ENCODE measurements at regions not wholly inside any gene's neighbourhood (a gene's known extent, or its start where the extent isn't known, plus 50 kb on each side); places are given as distances from the start of the nearest gene placed in this dataset.
"Not testable (repeated sequence)": the region's sequence is repeated elsewhere in the genome, so short reads cannot be mapped to it uniquely, and the experiment has no call there.

DNA sequence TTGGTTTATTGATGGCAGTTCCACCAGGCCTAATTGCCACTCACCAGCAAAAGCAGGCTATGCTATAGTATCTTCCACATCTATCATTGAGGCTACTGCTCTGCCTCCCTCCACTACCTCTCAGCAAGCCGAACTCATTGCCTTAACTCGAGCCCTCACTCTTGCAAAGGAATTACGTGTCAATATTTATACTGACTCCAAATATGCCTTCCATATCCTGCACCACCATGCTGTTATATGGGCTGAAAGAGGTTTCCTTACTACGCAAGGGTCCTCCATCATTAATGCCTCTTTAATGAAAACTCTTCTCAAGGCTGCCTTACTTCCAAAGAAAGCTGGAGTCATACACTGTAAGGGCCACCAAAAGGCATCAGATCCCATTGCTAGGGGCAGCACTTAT, 50.0 kb upstream of the RASAL2 start:
- not testable (repeated sequence) for TF ChIP-seq CTCF, EZH2, EZH2phosphoT487 (IDR thresholded peaks at IDR 0.05)

Data from neural progenitor cell (in vitro differentiated cells).